Suprapubic skin (tissue), 4 donors: ENCODE measurements at regions not wholly inside any gene's neighbourhood (a gene's known extent, or its start where the extent isn't known, plus 50 kb on each side); places are given as distances from the start of the nearest gene placed in this dataset.

Experiments used
- EP300 ChIP-seq: sonication (generic); formaldehyde crosslinking; IDR thresholded peaks from one replicate; pipeline ENCODE4 v1.6.1; 2017; ENCODE audit warnings: antibody characterized with exemption
- POLR2A ChIP-seq, 2 donors: fragments of 450-650 bp; IDR thresholded peaks; one replicate each; pipeline ENCODE4 v1.6.1; 2017; ENCODE audit warnings: antibody characterized with exemption in 2 of 2, mild to moderate bottlenecking in 2 of 2, moderate library complexity in 2 of 2
- POLR2AphosphoS5 ChIP-seq, 3 donors: sonication (generic); formaldehyde crosslinking; IDR thresholded peaks; one replicate each; pipeline ENCODE4 v1.6.1; 2017; ENCODE audit warnings: antibody characterized with exemption in 3 of 3
- TF ChIP-seq, protein P1 (sequence below), 2 donors: fragments of 200-600 bp in 1 of 2; fragments of 450-650 bp in 1 of 2; sonication (generic) in 1 of 2; IDR thresholded peaks; one replicate each; pipeline ENCODE4 v1.5.1; 2016 to 2019; ENCODE audit warnings: antibody characterized with exemption in 2 of 2, mild to moderate bottlenecking in 1 of 2, moderate library complexity in 1 of 2

DNA sequence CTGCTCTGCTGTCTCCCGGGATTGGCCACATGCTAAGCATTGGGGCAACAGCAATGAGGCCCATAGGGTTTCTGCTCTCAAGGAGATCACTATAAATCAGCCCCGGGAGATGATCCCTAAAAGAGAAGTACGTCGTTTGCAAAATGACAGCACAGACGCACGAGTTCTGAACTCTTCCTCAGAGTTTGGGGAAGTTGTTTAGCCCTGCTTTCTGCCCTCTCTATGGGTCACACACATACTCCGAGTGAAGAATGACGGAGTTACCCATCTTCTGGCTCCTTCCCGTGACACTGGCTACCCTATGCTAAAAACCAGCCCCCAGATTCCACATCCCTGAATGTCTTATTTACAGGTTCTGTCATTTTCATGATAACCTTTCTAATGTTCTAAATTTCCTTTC, 258.0 kb upstream of the PLEKHG7 start:
- TF ChIP-seq, protein P1, sequence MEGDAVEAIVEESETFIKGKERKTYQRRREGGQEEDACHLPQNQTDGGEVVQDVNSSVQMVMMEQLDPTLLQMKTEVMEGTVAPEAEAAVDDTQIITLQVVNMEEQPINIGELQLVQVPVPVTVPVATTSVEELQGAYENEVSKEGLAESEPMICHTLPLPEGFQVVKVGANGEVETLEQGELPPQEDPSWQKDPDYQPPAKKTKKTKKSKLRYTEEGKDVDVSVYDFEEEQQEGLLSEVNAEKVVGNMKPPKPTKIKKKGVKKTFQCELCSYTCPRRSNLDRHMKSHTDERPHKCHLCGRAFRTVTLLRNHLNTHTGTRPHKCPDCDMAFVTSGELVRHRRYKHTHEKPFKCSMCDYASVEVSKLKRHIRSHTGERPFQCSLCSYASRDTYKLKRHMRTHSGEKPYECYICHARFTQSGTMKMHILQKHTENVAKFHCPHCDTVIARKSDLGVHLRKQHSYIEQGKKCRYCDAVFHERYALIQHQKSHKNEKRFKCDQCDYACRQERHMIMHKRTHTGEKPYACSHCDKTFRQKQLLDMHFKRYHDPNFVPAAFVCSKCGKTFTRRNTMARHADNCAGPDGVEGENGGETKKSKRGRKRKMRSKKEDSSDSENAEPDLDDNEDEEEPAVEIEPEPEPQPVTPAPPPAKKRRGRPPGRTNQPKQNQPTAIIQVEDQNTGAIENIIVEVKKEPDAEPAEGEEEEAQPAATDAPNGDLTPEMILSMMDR (IDR thresholded peaks at IDR 0.05), result no peak
- TF ChIP-seq EP300, result no peak
- TF ChIP-seq POLR2A (IDR thresholded peaks at IDR 0.05), result no peak
- no peak for TF ChIP-seq POLR2AphosphoS5 (IDR thresholded peaks at IDR 0.05)
